NT2/D1 (cell line): ENCODE measurements at regions not wholly inside any gene's neighbourhood (a gene's known extent, or its start where the extent isn't known, plus 50 kb on each side); places are given as distances from the start of the nearest gene placed in this dataset.

Source experiments
- DNase-seq: peaks from one replicate; pipeline ENCODE4 v3.0.0-alpha.2; 2011; ENCODE audit warnings: low read depth, low spot score
- H3K27me3 ChIP-seq: 2 replicates; pipeline ENCODE4 v1.6.0; 2011; ENCODE audit warnings: mild to moderate bottlenecking; ENCODE audit not compliant: insufficient read length, insufficient read depth
- H3K36me3 ChIP-seq: 2 replicates; pipeline ENCODE4 v1.6.1; 2011; ENCODE audit warnings: mild to moderate bottlenecking, low read length, mixed read lengths; ENCODE audit not compliant: insufficient read depth, insufficient read length
- H3K4me1 ChIP-seq: 2 replicates; pipeline ENCODE4 v1.5.1; 2011; ENCODE audit not compliant: insufficient read depth, insufficient read length
- H3K4me3 ChIP-seq: 2 replicates; pipeline ENCODE4 v1.5.1; 2011; ENCODE audit warnings: low read depth; ENCODE audit not compliant: insufficient read length
- H3K9ac ChIP-seq: 2 replicates; pipeline ENCODE4 v1.6.0; 2011; ENCODE audit warnings: low read depth; ENCODE audit not compliant: insufficient read length
- H3K9me3 ChIP-seq: 2 replicates; pipeline ENCODE4 v1.5.1; 2011; ENCODE audit warnings: mild to moderate bottlenecking, low read length; ENCODE audit not compliant: insufficient read depth
- SUZ12 ChIP-seq: IDR thresholded peaks from 2 replicates; pipeline ENCODE4 v1.6.1; 2011; ENCODE audit not compliant: insufficient read length, insufficient read depth; ENCODE audit errors: extremely low read depth
- YY1 ChIP-seq: IDR thresholded peaks from 2 replicates; pipeline ENCODE4 v1.6.1; 2011; ENCODE audit not compliant: insufficient read length, insufficient read depth
- ZNF274 ChIP-seq: IDR thresholded peaks from 2 replicates; pipeline ENCODE4 v1.6.1; 2011; ENCODE audit warnings: mild to moderate bottlenecking, low read depth, low read length

DNA sequence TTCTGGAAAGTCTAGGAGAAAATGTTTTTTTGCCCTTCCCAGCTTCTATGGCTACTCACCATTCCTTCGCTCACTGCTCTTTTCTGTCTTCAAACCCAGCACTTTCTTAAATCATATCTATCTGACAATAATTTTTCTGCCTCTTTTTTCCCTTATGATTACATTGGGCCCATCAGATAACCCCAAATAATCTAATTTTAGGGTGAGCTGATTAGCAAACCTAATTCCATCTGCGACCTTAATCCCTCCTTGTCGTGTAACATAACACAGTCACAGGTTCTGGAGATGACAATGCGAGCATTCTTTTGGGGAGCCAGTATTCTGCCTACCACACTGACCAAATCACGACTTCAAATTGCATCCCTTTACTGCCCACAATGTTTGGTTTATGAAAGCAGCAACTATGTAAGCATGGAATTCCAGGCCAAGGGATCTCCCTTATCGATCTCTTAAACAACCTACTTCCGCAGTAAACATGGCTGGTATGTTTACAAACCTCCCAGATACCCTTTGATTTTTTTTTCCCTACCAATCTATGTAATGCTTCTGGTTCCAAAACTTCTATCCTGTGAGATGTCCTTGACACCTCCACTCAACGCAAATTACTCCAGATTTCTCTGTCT lies 2122.2 kb downstream of the MAT2B start:
- Histone ChIP-seq H3K4me3 (no peak overlapping the region), H3K36me3 (no peaks in the 10 kb centered on the region), H3K9ac (no peak overlapping the region), H3K4me1 (no peaks in the 10 kb centered on the region), H3K27me3 (no peaks in the 10 kb centered on the region), H3K9me3 (no peaks in the 10 kb centered on the region)
- TF ChIP-seq ZNF274: no peak
- no peak for TF ChIP-seq SUZ12
- TF ChIP-seq YY1: no peak
- DNase-seq: no peak

GRCh38 chr5:165630261-165630778 lies 2124.9 kb downstream of the MAT2B start:
- Histone ChIP-seq H3K4me3 (no peak overlapping the region), H3K9ac (peak overlapping the region; percentile 3)

DNA sequence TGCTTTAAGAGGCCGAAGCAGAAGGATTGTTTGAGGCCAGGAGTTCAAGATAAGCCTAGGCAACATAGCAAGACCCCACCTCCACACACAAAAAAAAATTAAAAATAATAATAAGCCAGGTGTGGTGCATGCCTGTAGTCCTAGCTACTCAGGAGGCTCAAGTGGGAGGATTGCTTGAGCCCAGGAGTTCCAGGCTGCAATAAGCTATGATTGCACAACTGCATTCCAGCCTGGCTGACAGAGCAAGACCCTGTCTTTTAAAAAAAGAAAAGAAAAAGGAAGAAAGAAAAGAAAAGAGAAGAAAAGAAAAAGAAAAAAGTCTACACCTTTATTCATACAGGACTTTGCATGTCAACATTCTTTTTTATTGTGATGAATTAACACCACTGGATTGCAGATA lies 2125.8 kb downstream of the MAT2B start:
- H3K4me1 ChIP-seq: no peaks in the 10 kb centered on the region
- no peaks in the 10 kb centered on the region for H3K36me3 ChIP-seq
- no peaks in the 10 kb centered on the region for H3K27me3 ChIP-seq
- no peak for DNase-seq
- no peak overlapping the region for H3K4me3 ChIP-seq
- no peaks in the 10 kb centered on the region for H3K9me3 ChIP-seq
- TF ChIP-seq SUZ12 (no peak), ZNF274 (no peak), YY1 (no peak)
- no peak overlapping the region for H3K9ac ChIP-seq

More at GRCh38 chr5:165630261-165630778, 2124.9 kb downstream of the MAT2B start:
- TF ChIP-seq ZNF274: no peak
- no peak for TF ChIP-seq SUZ12
- TF ChIP-seq YY1: no peak
- no peaks in the 10 kb centered on the region for H3K36me3 ChIP-seq
- no peaks in the 10 kb centered on the region for H3K27me3 ChIP-seq
- peak; percentile 63 for DNase-seq
- H3K4me1 ChIP-seq: no peaks in the 10 kb centered on the region
- no peaks in the 10 kb centered on the region for H3K9me3 ChIP-seq

DNA sequence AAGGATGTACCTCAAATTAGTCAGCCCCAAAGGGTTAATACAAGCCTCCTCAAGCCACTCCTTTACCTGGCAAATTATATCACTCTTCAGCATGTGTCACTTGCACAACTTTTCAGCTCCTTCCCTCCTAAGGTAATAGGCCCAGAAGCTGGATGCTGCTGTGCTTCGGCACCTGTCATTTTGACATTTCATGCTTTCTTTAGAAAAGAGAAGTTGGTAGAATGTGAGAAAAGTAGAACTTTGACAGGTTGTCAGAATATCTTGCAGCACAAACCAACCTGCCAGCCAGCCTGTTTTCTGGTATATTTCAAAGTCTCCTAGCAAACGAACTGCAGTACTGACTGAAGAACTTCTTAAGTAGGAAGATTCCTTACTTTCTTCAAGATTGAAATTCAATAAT lies 2136.9 kb downstream of the MAT2B start:
- Histone ChIP-seq H3K27me3 (no peaks in the 10 kb centered on the region), H3K9ac (no peak overlapping the region), H3K9me3 (no peaks in the 10 kb centered on the region), H3K4me1 (no peaks in the 10 kb centered on the region), H3K4me3 (no peak overlapping the region), H3K36me3 (no peaks in the 10 kb centered on the region)
- DNase-seq: no peak
- no peak for TF ChIP-seq ZNF274
- TF ChIP-seq YY1: no peak
- no peak for TF ChIP-seq SUZ12

DNA sequence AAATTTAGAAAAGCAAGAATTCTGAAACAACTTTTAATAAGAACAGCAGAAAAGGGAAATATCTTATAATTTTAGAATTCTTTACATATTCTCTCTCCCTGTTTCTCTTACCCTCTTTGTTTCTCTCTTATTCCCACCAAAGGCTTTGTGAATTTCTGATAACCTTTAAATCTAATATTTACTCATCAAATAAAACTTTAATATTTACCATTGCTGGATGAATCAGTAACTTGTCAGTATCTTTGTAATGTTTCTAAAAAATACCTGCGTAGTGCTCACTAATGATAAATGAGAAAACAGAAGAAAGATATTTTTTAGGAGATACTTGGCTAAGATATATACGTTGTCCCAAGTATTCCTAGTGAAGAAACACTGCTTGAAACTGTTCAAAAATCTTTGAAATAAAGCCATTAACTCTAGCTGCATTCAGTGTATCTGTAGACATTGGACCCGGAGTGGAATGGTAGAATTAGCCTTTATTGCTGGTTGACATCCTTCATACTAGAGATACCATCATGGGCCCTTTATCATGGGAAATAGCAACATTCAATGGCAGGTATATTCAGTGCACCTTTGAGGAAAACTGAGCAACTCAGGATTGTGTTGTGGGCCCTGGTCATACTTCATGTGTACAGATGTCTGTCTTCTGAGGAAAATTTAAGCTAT lies 2160.4 kb downstream of the MAT2B start:
- Histone ChIP-seq H3K9me3 (no peaks in the 10 kb centered on the region), H3K36me3 (no peaks in the 10 kb centered on the region), H3K4me3 (no peak overlapping the region)

GRCh38 chr5:165673499-165673898 lies 2168.1 kb downstream of the MAT2B start:
- Histone ChIP-seq H3K4me1 (no peaks in the 10 kb centered on the region), H3K4me3 (no peak overlapping the region), H3K36me3 (no peaks in the 10 kb centered on the region), H3K27me3 (no peaks in the 10 kb centered on the region), H3K9me3 (no peaks in the 10 kb centered on the region), H3K9ac (no peak overlapping the region)
- TF ChIP-seq YY1 (no peak), ZNF274 (no peak), SUZ12 (no peak)
- no peak for DNase-seq

More for the DNA sequence above, 2160.4 kb downstream of the MAT2B start:
- Histone ChIP-seq H3K4me1 (no peaks in the 10 kb centered on the region), H3K27me3 (no peaks in the 10 kb centered on the region), H3K9ac (no peak overlapping the region)
- no peak for DNase-seq
- TF ChIP-seq YY1 (no peak), SUZ12 (no peak), ZNF274 (no peak)

GRCh38 chr5:165695796-165696195 lies 2190.4 kb downstream of the MAT2B start:
- Histone ChIP-seq H3K4me1 (no peaks in the 10 kb centered on the region), H3K9me3 (no peaks in the 10 kb centered on the region), H3K27me3 (no peaks in the 10 kb centered on the region), H3K9ac (no peak overlapping the region), H3K36me3 (no peaks in the 10 kb centered on the region), H3K4me3 (no peak overlapping the region)
- no peak for DNase-seq
- TF ChIP-seq YY1 (no peak), ZNF274 (no peak), SUZ12 (no peak)
